Calu3 (cell line): ENCODE measurements at regions not wholly inside any gene's neighbourhood (a gene's known extent, or its start where the extent isn't known, plus 50 kb on each side); places are given as distances from the start of the nearest gene placed in this dataset.
A peak's percentile ranks its signal among the peaks of the same experiment; 100 is the strongest.

ENCODE experiments used
- BruUV-seq: library from RNA; stranded (reverse); fragments of 400-500 nt; replicated peaks from 2 replicates; lab custom pipeline; 2021; lab: Mats Ljungman, UMichigan
- CTCF ChIA-PET: fragments of 300-600 bp; sonication (Branson Sonifier 250); formaldehyde crosslinking; loops from one replicate; lab custom pipeline; 2022; ENCODE audit warnings: antibody characterized with exemption; lab: Charles Lee
- DNase-seq: peaks from one replicate; pipeline ENCODE4 v3.0.0; 2022
- H3K27ac Mint-ChIP-seq: one replicate; pipeline ENCODE4 v1.8.0; 2022; ENCODE audit warnings: mixed read lengths; ENCODE audit not compliant: unreplicated experiment
- H3K27me3 Mint-ChIP-seq: one replicate; pipeline ENCODE4 v1.8.0; 2022; ENCODE audit warnings: mixed read lengths; ENCODE audit not compliant: unreplicated experiment
- H3K36me3 Mint-ChIP-seq: one replicate; pipeline ENCODE4 v1.8.0; 2022; ENCODE audit warnings: mild to moderate bottlenecking, moderate library complexity, mixed read lengths; ENCODE audit not compliant: insufficient read depth, unreplicated experiment
- H3K4me1 Mint-ChIP-seq: one replicate; pipeline ENCODE4 v1.8.0; 2022; ENCODE audit warnings: mild to moderate bottlenecking, low read depth, mixed read lengths; ENCODE audit not compliant: unreplicated experiment
- H3K4me3 Mint-ChIP-seq: one replicate; pipeline ENCODE4 v1.8.0; 2022; ENCODE audit warnings: mild to moderate bottlenecking, low read depth, moderate library complexity, mixed read lengths; ENCODE audit not compliant: unreplicated experiment
- H3K9me3 Mint-ChIP-seq: one replicate; pipeline ENCODE4 v1.8.0; 2022; ENCODE audit warnings: low read depth, mixed read lengths; ENCODE audit not compliant: unreplicated experiment
- intact Hi-C: fragments of 100-400 bp; cut with micrococcal nuclease; formaldehyde crosslinking; loops from one replicate; pipeline ENCODE4 v1.10.0; 2022; ENCODE audit not compliant: unreplicated experiment
- TF ChIP-seq, protein P1 (sequence below): fragments of 200-600 bp; IDR thresholded peaks from one replicate; pipeline ENCODE4 v1.8.0; 2022; ENCODE audit warnings: antibody characterized with exemption; ENCODE audit not compliant: unreplicated experiment

DNA sequence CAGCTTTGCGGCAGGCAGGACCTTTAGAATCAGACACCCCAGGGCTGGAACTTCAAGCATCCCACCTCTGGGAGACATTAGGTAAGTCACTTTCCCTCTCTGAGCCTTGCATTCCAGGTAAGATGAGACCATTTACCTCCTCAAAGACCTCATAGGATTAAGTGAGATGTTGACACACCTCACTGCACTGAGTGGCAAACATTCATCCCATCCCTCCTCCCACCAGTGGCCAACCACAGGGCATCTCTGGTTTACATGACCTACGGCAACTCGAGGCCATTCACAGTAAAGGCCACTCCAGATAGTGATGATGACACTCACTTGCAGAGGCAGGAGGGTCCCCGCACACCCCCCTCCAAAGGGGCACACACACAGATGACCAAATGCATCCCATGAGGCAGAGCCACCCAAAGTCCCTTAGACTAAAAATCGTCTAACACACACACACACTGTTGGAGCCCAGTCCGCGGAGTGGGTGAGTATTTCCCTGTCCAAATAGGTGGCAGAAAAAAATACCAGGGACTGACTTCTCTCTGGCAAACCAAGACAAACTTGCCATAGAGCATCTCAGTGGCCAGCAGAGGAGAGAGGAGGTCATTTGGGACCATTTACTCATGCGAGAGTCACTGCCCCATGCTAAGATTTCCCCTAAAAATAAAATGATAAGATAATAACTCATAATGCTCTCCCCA, 454.9 kb downstream of the SOX9 start:
- TF ChIP-seq, protein P1, sequence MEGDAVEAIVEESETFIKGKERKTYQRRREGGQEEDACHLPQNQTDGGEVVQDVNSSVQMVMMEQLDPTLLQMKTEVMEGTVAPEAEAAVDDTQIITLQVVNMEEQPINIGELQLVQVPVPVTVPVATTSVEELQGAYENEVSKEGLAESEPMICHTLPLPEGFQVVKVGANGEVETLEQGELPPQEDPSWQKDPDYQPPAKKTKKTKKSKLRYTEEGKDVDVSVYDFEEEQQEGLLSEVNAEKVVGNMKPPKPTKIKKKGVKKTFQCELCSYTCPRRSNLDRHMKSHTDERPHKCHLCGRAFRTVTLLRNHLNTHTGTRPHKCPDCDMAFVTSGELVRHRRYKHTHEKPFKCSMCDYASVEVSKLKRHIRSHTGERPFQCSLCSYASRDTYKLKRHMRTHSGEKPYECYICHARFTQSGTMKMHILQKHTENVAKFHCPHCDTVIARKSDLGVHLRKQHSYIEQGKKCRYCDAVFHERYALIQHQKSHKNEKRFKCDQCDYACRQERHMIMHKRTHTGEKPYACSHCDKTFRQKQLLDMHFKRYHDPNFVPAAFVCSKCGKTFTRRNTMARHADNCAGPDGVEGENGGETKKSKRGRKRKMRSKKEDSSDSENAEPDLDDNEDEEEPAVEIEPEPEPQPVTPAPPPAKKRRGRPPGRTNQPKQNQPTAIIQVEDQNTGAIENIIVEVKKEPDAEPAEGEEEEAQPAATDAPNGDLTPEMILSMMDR: no peak
- CTCF ChIA-PET: no interaction called here
- no peaks in the 10 kb centered on the region for H3K27me3 Mint-ChIP-seq
- no peak for DNase-seq
- no peaks in the 10 kb centered on the region for H3K9me3 Mint-ChIP-seq
- intact Hi-C loops: no loop called here
- no peak overlapping the region for H3K27ac Mint-ChIP-seq
- H3K4me3 Mint-ChIP-seq: no peak overlapping the region
- peaks cover 49% of the 10 kb centered on the region for H3K4me1 Mint-ChIP-seq
- BruUV-seq: no TSS peak
- peaks cover 52% of the 10 kb centered on the region for H3K36me3 Mint-ChIP-seq

DNA sequence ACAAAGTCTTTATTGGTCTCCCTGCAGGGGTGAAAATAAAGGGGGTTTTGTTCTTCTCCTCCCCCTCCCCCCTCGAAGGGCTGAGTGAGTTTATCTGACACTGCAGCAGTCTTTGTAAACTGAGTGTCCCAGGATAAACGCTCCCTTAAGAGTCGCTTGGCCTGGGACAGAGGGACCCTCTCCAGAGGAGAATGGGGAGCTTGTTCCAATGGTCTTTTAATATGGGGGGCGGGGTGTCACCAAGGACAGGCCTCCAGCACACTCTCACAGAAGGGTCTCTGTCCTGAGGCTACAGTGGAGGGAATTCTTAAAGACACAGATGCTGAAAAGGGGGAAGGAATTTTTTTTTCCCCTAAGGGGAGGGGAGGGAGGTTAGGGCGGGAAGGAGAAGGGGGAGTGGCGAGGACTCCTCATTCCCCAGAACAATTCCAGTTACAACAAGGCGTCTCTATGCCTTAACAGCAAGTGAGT, 455.5 kb downstream of the SOX9 start:
- TF ChIP-seq, protein P1: no peak
- Mint-ChIP-seq H3K9me3 (no peaks in the 10 kb centered on the region), H3K36me3 (peaks cover 54% of the 10 kb centered on the region), H3K27me3 (no peaks in the 10 kb centered on the region), H3K4me1 (peaks cover 49% of the 10 kb centered on the region), H3K4me3 (no peak overlapping the region), H3K27ac (no peak overlapping the region)
- CTCF ChIA-PET: no interaction called here
- DNase-seq: no peak
- intact Hi-C loops: no loop called here
- BruUV-seq: no TSS peak

DNA sequence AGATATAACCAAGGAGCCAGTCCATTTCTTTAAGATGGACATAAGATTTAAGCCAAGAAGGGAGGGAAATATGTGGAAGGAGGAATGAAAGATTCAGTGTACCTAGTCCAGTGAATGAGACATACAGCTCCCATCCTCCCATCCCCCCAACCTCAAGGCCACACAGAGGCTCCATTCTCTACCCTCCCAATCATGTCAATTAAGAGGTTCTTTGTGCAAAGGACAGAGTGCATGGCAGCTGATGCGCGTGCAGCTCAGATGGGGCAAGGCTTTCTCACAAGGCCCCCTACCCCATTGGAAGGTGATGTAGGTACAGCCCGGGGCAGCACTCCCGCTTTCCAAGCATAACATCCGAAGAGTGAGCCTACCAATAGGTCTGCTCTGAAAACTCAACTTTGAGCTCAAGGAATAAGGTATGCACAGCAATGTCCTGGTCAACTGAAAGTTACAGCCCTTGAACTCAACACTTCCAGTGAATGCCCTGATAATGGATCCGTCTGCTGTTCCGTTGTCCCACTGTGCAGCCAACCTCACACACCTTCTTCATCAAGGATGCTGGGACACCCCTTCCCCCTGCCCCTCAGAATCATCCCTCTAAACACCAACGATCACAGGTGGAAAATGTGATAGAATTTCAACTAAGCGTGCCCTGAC, 458.1 kb downstream of the SOX9 start:
- peaks cover 56% of the 10 kb centered on the region for H3K36me3 Mint-ChIP-seq
- DNase-seq: no peak
- TF ChIP-seq, protein P1: no peak
- H3K9me3 Mint-ChIP-seq: no peaks in the 10 kb centered on the region
- intact Hi-C loops: no loop called here
- BruUV-seq: no TSS peak
- no peak overlapping the region for H3K4me3 Mint-ChIP-seq
- no peak overlapping the region for H3K27ac Mint-ChIP-seq
- peaks cover 30% of the 10 kb centered on the region for H3K4me1 Mint-ChIP-seq
- H3K27me3 Mint-ChIP-seq: no peaks in the 10 kb centered on the region
- CTCF ChIA-PET: no interaction called here

DNA sequence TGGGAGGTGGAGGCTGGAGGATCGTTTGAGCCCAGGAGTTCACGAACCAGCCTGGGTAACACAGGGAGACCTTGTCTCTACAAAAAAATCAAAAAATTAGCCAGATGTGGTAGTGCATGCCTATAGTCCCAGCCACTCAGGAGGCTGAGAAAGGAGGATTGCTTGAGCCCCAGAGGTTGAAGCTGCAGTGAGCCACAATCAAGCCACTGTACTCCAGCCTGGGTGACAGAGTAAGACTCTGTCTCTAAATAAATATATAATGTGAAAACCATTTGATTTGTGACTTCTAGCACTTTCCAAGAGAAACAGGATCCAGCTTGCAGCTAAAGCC, 459.1 kb downstream of the SOX9 start:
- Mint-ChIP-seq H3K27me3 (no peaks in the 10 kb centered on the region), H3K27ac (peak overlapping the region; percentile 44), H3K36me3 (peaks cover 58% of the 10 kb centered on the region), H3K9me3 (no peaks in the 10 kb centered on the region), H3K4me1 (peaks cover 21% of the 10 kb centered on the region), H3K4me3 (peak overlapping the region; percentile 12)
- BruUV-seq: no TSS peak
- CTCF ChIA-PET: interaction anchor here (0.6 to 1.5 kb wide), 2 partner anchors 19 to 23 kb away, joined by 3 read pairs; no protein-coding TSS in a partner anchor
- TF ChIP-seq, protein P1: no peak
- intact Hi-C loops: loop anchor here (10.0 kb wide), 1 partner anchor 135 kb away; no protein-coding TSS in a partner anchor
- DNase-seq: no peak
